MCF 10A (cell line): ENCODE measurements at regions not wholly inside any gene's neighbourhood (a gene's known extent, or its start where the extent isn't known, plus 50 kb on each side); places are given as distances from the start of the nearest gene placed in this dataset.

Experiments used
- BruUV-seq: library from RNA; stranded (reverse); fragments of 400-500 nt; replicated peaks from 2 replicates; lab custom pipeline; 2021; lab: Mats Ljungman, UMichigan
- CTCF ChIA-PET: fragments of 300-600 bp; sonication (Branson Sonifier 250); formaldehyde crosslinking; extraction: SDS; loops from one replicate; lab custom pipeline; 2021; ENCODE audit warnings: antibody characterized with exemption, inconsistent platforms; lab: Yijun Ruan, JAX
- POLR2A ChIA-PET: fragments of 300-600, 350-650 bp; sonication (Branson Sonifier 250); formaldehyde crosslinking; extraction: SDS; loops from one replicate; lab custom pipeline; 2020; ENCODE audit warnings: antibody characterized with exemption, inconsistent platforms; lab: Yijun Ruan, JAX
- DNase-seq: peaks from one replicate; pipeline ENCODE4 v3.0.0-alpha.2; 2018; ENCODE audit not compliant: unreplicated experiment
- H3K27ac Mint-ChIP-seq: one replicate; pipeline ENCODE4 v1.8.0; 2022; ENCODE audit warnings: mild to moderate bottlenecking, low read depth, mixed read lengths; ENCODE audit not compliant: unreplicated experiment
- H3K27me3 Mint-ChIP-seq: one replicate; pipeline ENCODE4 v1.8.0; 2022; ENCODE audit warnings: mixed read lengths; ENCODE audit not compliant: insufficient read depth, unreplicated experiment
- H3K36me3 Mint-ChIP-seq: one replicate; pipeline ENCODE4 v1.8.0; 2022; ENCODE audit warnings: mild to moderate bottlenecking, moderate library complexity, mixed read lengths; ENCODE audit not compliant: insufficient read depth, unreplicated experiment
- H3K4me1 Mint-ChIP-seq: one replicate; pipeline ENCODE4 v1.8.0; 2022; ENCODE audit warnings: mixed read lengths; ENCODE audit not compliant: insufficient read depth, unreplicated experiment
- H3K4me3 Mint-ChIP-seq: one replicate; pipeline ENCODE4 v1.8.0; 2022; ENCODE audit warnings: mild to moderate bottlenecking, moderate library complexity, mixed read lengths; ENCODE audit not compliant: unreplicated experiment
- H3K9me3 Mint-ChIP-seq: one replicate; pipeline ENCODE4 v1.8.0; 2022; ENCODE audit warnings: mixed read lengths; ENCODE audit not compliant: unreplicated experiment
- intact Hi-C: fragments of 100-400 bp; cut with micrococcal nuclease; formaldehyde crosslinking; loops from 2 replicates; pipeline ENCODE4 v1.14.1; 2022
- TF ChIP-seq, protein P1 (sequence below): fragments of 200-600 bp; IDR thresholded peaks from one replicate; pipeline ENCODE4 v1.8.0; 2022; ENCODE audit warnings: antibody characterized with exemption, mild to moderate bottlenecking; ENCODE audit not compliant: unreplicated experiment

- intact Hi-C loops, result no loop called here
These were observed 116.8 kb upstream of the FGF3 start for GRCh38 chr11:69935941-69936505.

GRCh38 chr11:69936771-69937170 is 117.6 kb upstream of the FGF3 start:
- CTCF ChIA-PET, result no interaction called here
- intact Hi-C loops, result no loop called here
- DNase-seq, result no peak
- TF ChIP-seq, protein P1, sequence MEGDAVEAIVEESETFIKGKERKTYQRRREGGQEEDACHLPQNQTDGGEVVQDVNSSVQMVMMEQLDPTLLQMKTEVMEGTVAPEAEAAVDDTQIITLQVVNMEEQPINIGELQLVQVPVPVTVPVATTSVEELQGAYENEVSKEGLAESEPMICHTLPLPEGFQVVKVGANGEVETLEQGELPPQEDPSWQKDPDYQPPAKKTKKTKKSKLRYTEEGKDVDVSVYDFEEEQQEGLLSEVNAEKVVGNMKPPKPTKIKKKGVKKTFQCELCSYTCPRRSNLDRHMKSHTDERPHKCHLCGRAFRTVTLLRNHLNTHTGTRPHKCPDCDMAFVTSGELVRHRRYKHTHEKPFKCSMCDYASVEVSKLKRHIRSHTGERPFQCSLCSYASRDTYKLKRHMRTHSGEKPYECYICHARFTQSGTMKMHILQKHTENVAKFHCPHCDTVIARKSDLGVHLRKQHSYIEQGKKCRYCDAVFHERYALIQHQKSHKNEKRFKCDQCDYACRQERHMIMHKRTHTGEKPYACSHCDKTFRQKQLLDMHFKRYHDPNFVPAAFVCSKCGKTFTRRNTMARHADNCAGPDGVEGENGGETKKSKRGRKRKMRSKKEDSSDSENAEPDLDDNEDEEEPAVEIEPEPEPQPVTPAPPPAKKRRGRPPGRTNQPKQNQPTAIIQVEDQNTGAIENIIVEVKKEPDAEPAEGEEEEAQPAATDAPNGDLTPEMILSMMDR, result no peak
- no peaks in the 10 kb centered on the region for H3K9me3 Mint-ChIP-seq
- peaks cover 34% of the 10 kb centered on the region for H3K27me3 Mint-ChIP-seq
- H3K4me3 Mint-ChIP-seq, result no peak overlapping the region
- H3K4me1 Mint-ChIP-seq, result no peaks in the 10 kb centered on the region
- POLR2A ChIA-PET, result no interaction called here
- no peaks in the 10 kb centered on the region for H3K36me3 Mint-ChIP-seq
- no TSS peak for BruUV-seq
- no peak overlapping the region for H3K27ac Mint-ChIP-seq

More at GRCh38 chr11:69935941-69936505, 116.8 kb upstream of the FGF3 start:
- Mint-ChIP-seq H3K4me3 (no peak overlapping the region), H3K27ac (no peak overlapping the region), H3K36me3 (no peaks in the 10 kb centered on the region), H3K4me1 (no peaks in the 10 kb centered on the region), H3K27me3 (peaks cover 34% of the 10 kb centered on the region), H3K9me3 (no peaks in the 10 kb centered on the region)
- TF ChIP-seq, protein P1, result no peak
- BruUV-seq, result no TSS peak
- CTCF ChIA-PET, result no interaction called here
- POLR2A ChIA-PET, result interaction anchor here (0.7 kb wide), 2 partner anchors 34 to 243 kb away, joined by 4 read pairs; no protein-coding TSS in a partner anchor
- DNase-seq, result no peak

DNA sequence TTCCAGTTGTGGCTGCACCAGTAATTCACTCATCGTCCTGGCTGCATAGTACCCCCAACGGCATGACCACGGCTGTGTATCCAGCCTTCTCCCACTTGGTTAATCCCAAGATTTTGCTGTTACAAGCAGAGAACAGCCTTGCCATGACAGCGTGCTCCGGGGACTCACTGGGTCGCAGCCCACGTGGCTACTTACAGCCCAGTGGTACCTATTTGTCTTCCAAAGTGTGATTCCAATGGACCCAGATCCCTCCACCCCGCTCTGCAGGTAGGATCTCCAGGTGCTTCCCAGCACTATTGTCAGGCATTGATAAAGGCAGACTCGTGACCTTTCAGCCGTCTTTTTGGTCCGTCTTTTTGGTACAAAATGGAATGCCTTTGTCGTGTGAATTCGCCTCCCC is 119.0 kb upstream of the FGF3 start:
- POLR2A ChIA-PET, result no interaction called here
- no peaks in the 10 kb centered on the region for H3K9me3 Mint-ChIP-seq
- no peak overlapping the region for H3K27ac Mint-ChIP-seq
- intact Hi-C loops, result no loop called here
- no peak overlapping the region for H3K4me3 Mint-ChIP-seq
- TF ChIP-seq, protein P1, result no peak
- no peaks in the 10 kb centered on the region for H3K36me3 Mint-ChIP-seq
- H3K4me1 Mint-ChIP-seq, result no peaks in the 10 kb centered on the region
- no TSS peak for BruUV-seq
- H3K27me3 Mint-ChIP-seq, result peaks cover 22% of the 10 kb centered on the region
- DNase-seq, result no peak
- CTCF ChIA-PET, result interaction anchor here (1.4 kb wide), 1 partner anchor 25 kb away, joined by 3 read pairs; no protein-coding TSS in a partner anchor

DNA sequence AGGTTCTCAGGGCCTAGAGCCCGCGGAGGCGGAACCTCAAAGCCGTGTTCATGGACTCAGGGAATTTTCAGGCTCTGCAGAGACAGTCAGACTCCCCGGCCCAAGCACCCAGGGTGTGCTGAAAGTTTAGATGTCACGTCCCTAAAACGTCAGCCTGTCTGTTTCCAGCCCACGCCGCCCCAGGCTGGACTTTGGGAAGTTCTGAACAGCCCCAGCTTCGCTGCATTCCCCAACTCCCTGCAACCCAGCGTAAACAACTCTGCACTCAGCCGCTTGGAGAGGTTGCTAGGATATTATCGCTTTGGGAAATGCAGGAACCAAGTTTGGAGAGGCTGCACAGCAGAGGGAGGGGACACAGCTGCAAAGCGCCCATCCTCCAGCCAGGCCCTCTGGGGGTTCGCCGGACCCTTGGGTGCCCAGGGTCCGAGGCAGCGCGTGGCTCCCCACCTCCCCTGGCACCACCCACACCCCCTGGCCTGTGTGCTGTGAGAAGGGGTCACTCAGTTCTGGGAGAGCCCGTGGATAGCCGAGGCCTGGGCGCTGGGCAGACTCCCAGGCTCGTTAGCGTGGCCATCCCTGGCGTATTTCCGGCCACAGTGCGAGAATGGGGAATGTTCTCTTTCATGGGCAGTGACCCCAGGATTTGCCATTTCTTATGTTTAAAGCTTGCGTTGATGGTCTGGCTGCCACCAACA is 120.5 kb upstream of the FGF3 start:
- H3K4me3 Mint-ChIP-seq, result no peak overlapping the region
- no peaks in the 10 kb centered on the region for H3K4me1 Mint-ChIP-seq
- ChIA-PET CTCF (interaction anchor here (0.9 to 1.4 kb wide), 2 partner anchors 10 to 26 kb away, joined by 3 to 4 read pairs; no protein-coding TSS in a partner anchor), POLR2A (no interaction called here)
- no TSS peak for BruUV-seq
- no peak for DNase-seq
- H3K27me3 Mint-ChIP-seq, result peaks cover 22% of the 10 kb centered on the region
- no peaks in the 10 kb centered on the region for H3K36me3 Mint-ChIP-seq
- intact Hi-C loops, result no loop called here
- TF ChIP-seq, protein P1, result no peak
- H3K27ac Mint-ChIP-seq, result no peak overlapping the region
- H3K9me3 Mint-ChIP-seq, result no peaks in the 10 kb centered on the region
